Hepatocyte (in vitro differentiated cells): ENCODE measurements at regions not wholly inside any gene's neighbourhood (a gene's known extent, or its start where the extent isn't known, plus 50 kb on each side); places are given as distances from the start of the nearest gene placed in this dataset.

Source experiments
- DNase-seq: peaks from one replicate; pipeline ENCODE4 v3.0.0-alpha.2; 2016; ENCODE audit warnings: low spot score
- H2AFZ ChIP-seq: fragments of 200-600 bp; sonication (generic); 2 replicates; pipeline ENCODE4 v1.6.0; 2016; ENCODE audit warnings: antibody characterized with exemption, mild to moderate bottlenecking
- H3K27ac ChIP-seq: fragments of 200-600 bp; sonication (generic); 2 replicates; pipeline ENCODE4 v1.5.1; 2016; ENCODE audit warnings: mild to moderate bottlenecking
- H3K27me3 ChIP-seq: fragments of 200-600 bp; sonication (generic); 2 replicates; pipeline ENCODE4 v1.6.1; 2016
- H3K36me3 ChIP-seq: fragments of 200-600 bp; sonication (generic); replicated peaks from 2 replicates; pipeline ENCODE4 v1.5.1; 2016; ENCODE audit warnings: low read depth; ENCODE audit not compliant: insufficient read depth
- H3K4me1 ChIP-seq: fragments of 200-600 bp; sonication (generic); 2 replicates; pipeline ENCODE4 v1.5.1; 2016; ENCODE audit warnings: mild to moderate bottlenecking, moderate library complexity; ENCODE audit not compliant: insufficient read depth
- H3K4me2 ChIP-seq: fragments of 200-600 bp; sonication (generic); 2 replicates; pipeline ENCODE4 v1.6.0; 2016
- H3K4me3 ChIP-seq: fragments of 200-600 bp; sonication (generic); 2 replicates; pipeline ENCODE4 v1.5.1; 2016; ENCODE audit warnings: mild to moderate bottlenecking
- H3K79me2 ChIP-seq: fragments of 200-600 bp; sonication (generic); 2 replicates; pipeline ENCODE4 v1.6.0; 2017; ENCODE audit warnings: mild to moderate bottlenecking
- H3K9me2 ChIP-seq: fragments of 200-600 bp; sonication (generic); replicated peaks from 2 replicates; pipeline ENCODE4 v1.6.0; 2017; ENCODE audit warnings: mild to moderate bottlenecking; ENCODE audit not compliant: insufficient read depth
- H3K9me3 ChIP-seq: fragments of 200-600 bp; sonication (generic); 2 replicates; pipeline ENCODE4 v1.5.1; 2016; ENCODE audit warnings: low read depth, mild to moderate bottlenecking
- H4K20me1 ChIP-seq: fragments of 200-600 bp; sonication (generic); 2 replicates; pipeline ENCODE4 v1.6.0; 2016; ENCODE audit warnings: mild to moderate bottlenecking; ENCODE audit not compliant: insufficient read depth, poor library complexity, severe bottlenecking
- CTCF ChIP-seq: fragments of 200-600 bp; sonication (generic); IDR thresholded peaks from 2 replicates; pipeline ENCODE4 v1.5.1; 2016; ENCODE audit warnings: antibody characterized with exemption, mild to moderate bottlenecking; ENCODE audit not compliant: poor library complexity
- EZH2 ChIP-seq: fragments of 200-600 bp; sonication (generic); IDR thresholded peaks from 2 replicates; pipeline ENCODE4 v1.6.1; 2016; ENCODE audit warnings: antibody characterized with exemption, mild to moderate bottlenecking, borderline replicate concordance
- EZH2phosphoT487 ChIP-seq: fragments of 200-600 bp; sonication (generic); IDR thresholded peaks from one replicate; pipeline ENCODE4 v1.6.1; 2018; ENCODE audit warnings: antibody characterized with exemption, mild to moderate bottlenecking, low read depth, moderate library complexity; ENCODE audit not compliant: unreplicated experiment, severe bottlenecking
- WGBS: methylation state at CpG from one replicate; pipeline ENCODE4 v1.1.6; 2016; ENCODE audit warnings: low lambda C conversion rate; ENCODE audit errors: missing lambda C conversion rate; 5-methylcytosine and 5-hydroxymethylcytosine counted together

GRCh38 chr22:27083610-27084009 is 426.2 kb downstream of the MIAT start:
- H3K9me2 ChIP-seq = no peaks in the 10 kb centered on the region
- no peak overlapping the region for H2AFZ ChIP-seq
- TF ChIP-seq EZH2 (no peak), CTCF (no peak), EZH2phosphoT487 (no peak)
- no peaks in the 10 kb centered on the region for H4K20me1 ChIP-seq
- WGBS = 76% methylated on average over 4 of the region's 4 CpGs
- H3K79me2 ChIP-seq = no peaks in the 10 kb centered on the region
- peaks cover 12% of the 10 kb centered on the region for H3K27me3 ChIP-seq
- no peaks in the 10 kb centered on the region for H3K9me3 ChIP-seq
- H3K4me3 ChIP-seq = no peak overlapping the region
- no peaks in the 10 kb centered on the region for H3K4me1 ChIP-seq
- H3K36me3 ChIP-seq = no peaks in the 10 kb centered on the region
- no peak for DNase-seq
- no peak overlapping the region for H3K27ac ChIP-seq
- H3K4me2 ChIP-seq = no peak overlapping the region

GRCh38 chr22:27084130-27084529 is 426.7 kb downstream of the MIAT start:
- Histone ChIP-seq H2AFZ (no peak overlapping the region), H3K9me2 (no peaks in the 10 kb centered on the region), H3K9me3 (no peaks in the 10 kb centered on the region), H3K4me2 (no peak overlapping the region), H3K4me1 (no peaks in the 10 kb centered on the region), H3K79me2 (no peaks in the 10 kb centered on the region), H3K36me3 (no peaks in the 10 kb centered on the region), H3K27me3 (peaks cover 9% of the 10 kb centered on the region), H3K4me3 (no peak overlapping the region), H4K20me1 (no peaks in the 10 kb centered on the region), H3K27ac (no peak overlapping the region)
- no peak for DNase-seq
- WGBS = 96% methylated on average over 1 of the region's 1 CpG
- TF ChIP-seq EZH2phosphoT487 (no peak), EZH2 (no peak), CTCF (no peak)

GRCh38 chr22:27086080-27087044 is 429.0 kb downstream of the MIAT start:
- Histone ChIP-seq H3K79me2 (no peaks in the 10 kb centered on the region), H3K4me3 (no peak overlapping the region), H3K27me3 (peaks cover 8% of the 10 kb centered on the region), H3K9me2 (no peaks in the 10 kb centered on the region), H3K4me1 (no peaks in the 10 kb centered on the region), H3K36me3 (no peaks in the 10 kb centered on the region), H2AFZ (no peak overlapping the region), H3K9me3 (no peaks in the 10 kb centered on the region), H3K27ac (no peak overlapping the region), H4K20me1 (no peaks in the 10 kb centered on the region), H3K4me2 (no peak overlapping the region)
- no peak for DNase-seq
- 57% methylated on average over 18 of the region's 18 CpGs for WGBS
- no peak for TF ChIP-seq EZH2
- TF ChIP-seq EZH2phosphoT487 = no peak

- peaks cover 5% of the 10 kb centered on the region for H3K27me3 ChIP-seq
- no peak for TF ChIP-seq CTCF
- 92% methylated on average over 4 of the region's 4 CpGs for WGBS
Measured at GRCh38 chr22:27087051-27087450, 429.7 kb downstream of the MIAT start.

More at GRCh38 chr22:27087051-27087450, 429.7 kb downstream of the MIAT start:
- Histone ChIP-seq H3K9me2 (no peaks in the 10 kb centered on the region), H3K27ac (no peak overlapping the region), H3K4me1 (no peaks in the 10 kb centered on the region), H2AFZ (no peak overlapping the region), H3K79me2 (no peaks in the 10 kb centered on the region), H3K9me3 (no peaks in the 10 kb centered on the region), H4K20me1 (no peaks in the 10 kb centered on the region), H3K4me3 (no peak overlapping the region), H3K36me3 (no peaks in the 10 kb centered on the region), H3K4me2 (no peak overlapping the region)
- DNase-seq = no peak
